Left ventricle myocardium inferior (tissue), 1 donor: ENCODE measurements at regions not wholly inside any gene's neighbourhood (a gene's known extent, or its start where the extent isn't known, plus 50 kb on each side); places are given as distances from the start of the nearest gene placed in this dataset.

Source experiments
- DNase-seq: peaks from one replicate; pipeline ENCODE4 v3.0.0-alpha.2; 2020
- H3K27ac ChIP-seq: fragments of 200-600 bp; replicated peaks from 2 replicates; pipeline ENCODE4 v1.8.0; 2021
- H3K27me3 ChIP-seq: fragments of 200-600 bp; 2 replicates; pipeline ENCODE4 v1.8.0; 2021; ENCODE audit warnings: low read depth
- H3K36me3 ChIP-seq: fragments of 200-600 bp; 2 replicates; pipeline ENCODE4 v1.8.0; 2021
- H3K4me1 ChIP-seq: fragments of 200-600 bp; 2 replicates; pipeline ENCODE4 v1.8.0; 2021
- H3K4me3 ChIP-seq: fragments of 200-600 bp; 2 replicates; pipeline ENCODE4 v1.8.0; 2021; ENCODE audit warnings: mild to moderate bottlenecking, moderate library complexity
- H3K9me3 ChIP-seq: fragments of 200-600 bp; replicated peaks from 2 replicates; pipeline ENCODE4 v1.8.0; 2021
- intact Hi-C: fragments of 100-400 bp; cut with micrococcal nuclease; formaldehyde crosslinking; loops from one replicate; pipeline ENCODE4 v1.11.0; 2022
- TF ChIP-seq, protein P1 (sequence below): fragments of 200-600 bp; IDR thresholded peaks from 2 replicates; pipeline ENCODE4 v1.8.0; 2021; ENCODE audit warnings: antibody characterized with exemption, mild to moderate bottlenecking, borderline replicate concordance
- donor health status: DM: no; HTN: yes; CAD: no; lungs with severe emphysema.

DNA sequence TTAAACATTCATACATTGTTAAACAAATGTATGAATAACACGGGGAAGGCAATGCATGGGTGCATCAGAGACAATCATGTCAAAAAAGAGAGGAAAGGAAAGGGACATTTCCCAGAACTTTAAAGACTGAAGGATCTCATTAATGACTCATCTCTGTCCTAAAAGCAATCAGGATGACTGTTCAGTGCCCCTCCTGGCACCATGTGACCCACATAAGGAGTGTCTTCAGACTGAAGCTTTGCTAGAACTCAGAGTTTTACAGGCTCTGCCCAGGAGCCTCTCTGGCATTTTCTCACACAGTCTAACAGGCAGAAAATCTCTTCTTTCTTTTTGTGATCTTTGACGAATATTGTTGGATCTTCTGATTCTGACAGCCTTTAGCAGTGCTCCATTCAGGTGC, 315.3 kb downstream of the OTUD1 start:
- TF ChIP-seq, protein P1, sequence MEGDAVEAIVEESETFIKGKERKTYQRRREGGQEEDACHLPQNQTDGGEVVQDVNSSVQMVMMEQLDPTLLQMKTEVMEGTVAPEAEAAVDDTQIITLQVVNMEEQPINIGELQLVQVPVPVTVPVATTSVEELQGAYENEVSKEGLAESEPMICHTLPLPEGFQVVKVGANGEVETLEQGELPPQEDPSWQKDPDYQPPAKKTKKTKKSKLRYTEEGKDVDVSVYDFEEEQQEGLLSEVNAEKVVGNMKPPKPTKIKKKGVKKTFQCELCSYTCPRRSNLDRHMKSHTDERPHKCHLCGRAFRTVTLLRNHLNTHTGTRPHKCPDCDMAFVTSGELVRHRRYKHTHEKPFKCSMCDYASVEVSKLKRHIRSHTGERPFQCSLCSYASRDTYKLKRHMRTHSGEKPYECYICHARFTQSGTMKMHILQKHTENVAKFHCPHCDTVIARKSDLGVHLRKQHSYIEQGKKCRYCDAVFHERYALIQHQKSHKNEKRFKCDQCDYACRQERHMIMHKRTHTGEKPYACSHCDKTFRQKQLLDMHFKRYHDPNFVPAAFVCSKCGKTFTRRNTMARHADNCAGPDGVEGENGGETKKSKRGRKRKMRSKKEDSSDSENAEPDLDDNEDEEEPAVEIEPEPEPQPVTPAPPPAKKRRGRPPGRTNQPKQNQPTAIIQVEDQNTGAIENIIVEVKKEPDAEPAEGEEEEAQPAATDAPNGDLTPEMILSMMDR = no peak
- Histone ChIP-seq H3K4me3 (no peak overlapping the region), H3K27ac (no peak overlapping the region), H3K9me3 (no peaks in the 10 kb centered on the region), H3K27me3 (peaks cover 30% of the 10 kb centered on the region), H3K36me3 (no peaks in the 10 kb centered on the region), H3K4me1 (no peaks in the 10 kb centered on the region)
- intact Hi-C loops = no loop called here
- DNase-seq = no peak

DNA sequence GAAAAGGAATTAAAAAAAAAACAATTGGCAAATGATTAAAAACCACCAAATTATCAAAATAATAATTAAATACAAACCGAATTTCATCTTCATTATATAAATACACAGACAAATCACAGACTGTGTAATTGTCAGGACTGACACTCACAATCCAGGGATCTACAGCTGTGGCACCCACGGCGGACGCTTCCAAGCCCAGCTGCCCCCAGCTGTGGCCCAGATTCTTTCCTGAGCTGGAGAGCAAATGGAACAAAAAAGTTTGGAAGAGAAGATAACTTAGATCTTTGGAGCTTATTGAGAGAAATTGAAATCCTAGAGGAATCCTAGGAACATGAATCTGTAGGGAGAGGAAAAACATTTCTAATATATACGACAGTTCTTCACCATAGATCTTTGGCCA, 316.1 kb downstream of the OTUD1 start:
- H3K9me3 ChIP-seq = no peaks in the 10 kb centered on the region
- intact Hi-C loops = no loop called here
- TF ChIP-seq, protein P1 = no peak
- DNase-seq = no peak
- H3K4me1 ChIP-seq = no peaks in the 10 kb centered on the region
- no peaks in the 10 kb centered on the region for H3K36me3 ChIP-seq
- no peak overlapping the region for H3K4me3 ChIP-seq
- peaks cover 30% of the 10 kb centered on the region for H3K27me3 ChIP-seq
- H3K27ac ChIP-seq = no peak overlapping the region

DNA sequence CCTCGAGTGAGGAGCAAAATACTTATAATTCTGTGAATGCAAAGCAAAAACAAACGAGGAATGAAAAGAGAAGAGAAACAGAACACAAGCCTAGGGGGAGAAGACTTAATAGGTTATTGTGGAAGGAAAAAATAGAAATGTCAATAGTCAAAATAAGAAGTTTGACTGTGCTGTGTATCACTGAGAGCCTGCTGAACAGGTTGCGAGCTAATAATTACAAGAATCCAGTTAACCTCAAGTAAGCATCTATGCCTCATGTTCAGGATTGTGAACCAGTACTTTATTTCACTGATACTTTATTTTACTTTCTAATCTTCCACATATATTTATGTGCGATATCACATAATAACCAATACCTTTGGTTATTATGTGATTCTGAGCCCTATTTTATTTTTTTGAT, 316.7 kb downstream of the OTUD1 start:
- Histone ChIP-seq H3K36me3 (no peaks in the 10 kb centered on the region), H3K27ac (no peak overlapping the region), H3K27me3 (peaks cover 37% of the 10 kb centered on the region), H3K4me3 (no peak overlapping the region), H3K4me1 (no peaks in the 10 kb centered on the region), H3K9me3 (no peaks in the 10 kb centered on the region)
- intact Hi-C loops = no loop called here
- DNase-seq = no peak
- TF ChIP-seq, protein P1 = no peak

DNA sequence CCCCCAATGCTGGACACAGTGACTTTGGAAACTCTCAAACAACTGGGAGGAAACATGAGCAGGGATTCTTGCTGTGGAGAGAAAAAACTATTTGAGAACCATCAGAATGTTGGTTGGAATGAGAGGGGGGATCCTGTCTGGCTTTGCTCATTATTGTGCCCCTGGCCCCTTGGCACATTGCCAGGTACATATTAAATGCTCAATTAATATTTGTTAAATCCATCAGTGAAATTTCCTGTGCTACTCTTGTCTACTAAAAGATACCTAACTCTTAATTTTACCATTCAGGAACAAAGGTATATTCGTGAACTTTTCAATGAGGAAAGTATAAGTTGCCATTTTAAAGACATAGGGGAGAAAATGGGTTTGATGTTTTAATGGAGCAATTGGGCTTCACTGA, 329.4 kb downstream of the OTUD1 start:
- TF ChIP-seq, protein P1 = no peak
- H3K36me3 ChIP-seq = no peaks in the 10 kb centered on the region
- intact Hi-C loops = no loop called here
- H3K4me3 ChIP-seq = no peak overlapping the region
- H3K9me3 ChIP-seq = peaks cover 30% of the 10 kb centered on the region
- H3K27ac ChIP-seq = no peak overlapping the region
- H3K4me1 ChIP-seq = no peaks in the 10 kb centered on the region
- no peaks in the 10 kb centered on the region for H3K27me3 ChIP-seq
- DNase-seq = no peak

DNA sequence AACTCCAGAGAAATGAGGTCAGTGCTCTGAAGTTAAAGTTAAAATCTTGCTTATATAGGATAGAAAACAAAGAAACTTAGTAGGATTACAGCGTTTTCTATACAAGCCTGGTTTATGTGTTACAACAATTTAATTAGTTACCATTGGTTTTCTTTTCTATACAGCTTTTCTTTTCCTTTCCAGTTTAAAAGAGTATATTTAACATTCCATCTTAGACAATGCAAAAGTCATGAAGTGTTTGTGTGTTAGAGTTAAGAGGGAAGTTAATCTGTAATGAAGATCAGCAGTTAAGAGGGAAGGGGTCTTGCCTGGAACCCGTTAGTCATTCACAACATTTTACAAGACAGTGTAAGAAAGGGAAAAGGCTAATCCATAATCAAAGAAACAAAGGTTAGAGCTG, 338.3 kb downstream of the OTUD1 start:
- no peak overlapping the region for H3K27ac ChIP-seq
- intact Hi-C loops = no loop called here

More for the DNA sequence above, 338.3 kb downstream of the OTUD1 start:
- no peaks in the 10 kb centered on the region for H3K4me1 ChIP-seq
- H3K4me3 ChIP-seq = no peak overlapping the region
- no peaks in the 10 kb centered on the region for H3K36me3 ChIP-seq
- TF ChIP-seq, protein P1 = no peak
- DNase-seq = no peak
- H3K9me3 ChIP-seq = no peaks in the 10 kb centered on the region
- H3K27me3 ChIP-seq = no peaks in the 10 kb centered on the region
